ENCODE measurements at regions not wholly inside any gene's neighbourhood (a gene's known extent, or its start where the extent isn't known, plus 50 kb on each side); places are given as distances from the start of the nearest gene placed in this dataset.

GRCh38 chr14:101193845-101194372, 290.4 kb upstream of the RTL1 start:
- DNase-seq (ENCODE audit: low read depth in 2 of 2), result no peak

GRCh38 chr14:101194373-101195308, 291.1 kb upstream of the RTL1 start:
- no peak for DNase-seq (ENCODE audit: low read depth in 2 of 2)

GRCh38 chr14:101195309-101195901, 291.9 kb upstream of the RTL1 start:
- DNase-seq (ENCODE audit: low read depth in 2 of 2), result no peak

GRCh38 chr14:101196051-101196712, 292.7 kb upstream of the RTL1 start:
- DNase-seq (ENCODE audit: low read depth in 2 of 2), result no peak

GRCh38 chr14:101196795-101197590, 293.5 kb upstream of the RTL1 start:
- DNase-seq (ENCODE audit: low read depth in 2 of 2), result no peak

GRCh38 chr14:101197595-101198397, 294.3 kb upstream of the RTL1 start:
- no peak for DNase-seq (ENCODE audit: low read depth in 2 of 2)

GRCh38 chr14:101198398-101199027, 295.0 kb upstream of the RTL1 start:
- DNase-seq (ENCODE audit: low read depth in 2 of 2), result no peak

GRCh38 chr14:101199028-101199770, 295.7 kb upstream of the RTL1 start:
- no peak for DNase-seq (ENCODE audit: low read depth in 2 of 2)

GRCh38 chr14:101200008-101200649, 296.6 kb upstream of the RTL1 start:
- DNase-seq (ENCODE audit: low read depth in 2 of 2), result no peak

- DNase-seq (ENCODE audit: low read depth in 2 of 2), result no peak
Measured at GRCh38 chr14:101200650-101201516, 297.4 kb upstream of the RTL1 start.

GRCh38 chr14:101201535-101202151, 298.1 kb upstream of the RTL1 start:
- no peak for DNase-seq (ENCODE audit: low read depth in 2 of 2)

- DNase-seq (ENCODE audit: low read depth in 2 of 2), result no peak
Measured at GRCh38 chr14:101202627-101203404, 299.3 kb upstream of the RTL1 start.

GRCh38 chr14:101206556-101206955, 303.0 kb upstream of the RTL1 start:
- no peak for DNase-seq (ENCODE audit: low read depth in 2 of 2)

- no peak for DNase-seq (ENCODE audit: low read depth in 2 of 2)
Measured at GRCh38 chr14:101207041-101207440, 303.5 kb upstream of the RTL1 start.

- no peak for DNase-seq (ENCODE audit: low read depth in 2 of 2)
Measured at GRCh38 chr14:101207897-101208296, 304.4 kb upstream of the RTL1 start.

- DNase-seq (ENCODE audit: low read depth in 2 of 2), result no peak
Measured at GRCh38 chr14:101209594-101209993, 306.1 kb upstream of the RTL1 start.

- DNase-seq (ENCODE audit: low read depth in 2 of 2), result no peak
Measured at GRCh38 chr14:101215266-101215665, 311.7 kb upstream of the RTL1 start.
